ENCODE measurements at regions not wholly inside any gene's neighbourhood (a gene's known extent, or its start where the extent isn't known, plus 50 kb on each side); places are given as distances from the start of the nearest gene placed in this dataset.

DNA sequence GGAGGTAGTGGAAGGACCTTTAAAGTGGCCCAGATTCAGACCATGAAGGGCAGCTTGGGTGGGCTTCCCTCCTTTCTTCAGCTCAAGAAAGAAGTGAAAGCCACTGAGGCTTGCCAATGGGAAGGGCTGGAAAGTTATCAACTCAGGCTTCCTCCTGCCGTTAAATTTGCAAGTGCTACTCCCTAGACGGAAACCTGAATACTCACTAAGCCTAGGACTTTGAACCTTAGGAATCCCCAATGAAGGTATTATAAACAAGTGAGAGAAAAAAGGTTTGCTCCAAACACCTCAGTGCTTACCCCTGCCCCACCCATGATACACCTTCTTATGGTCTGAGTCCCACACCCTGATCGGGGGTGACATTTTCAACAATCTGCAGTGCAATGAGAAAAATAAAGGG lies 396.4 kb downstream of the SHQ1 start:
- H3K9me2 ChIP-seq (ENCODE audit: insufficient read depth) = no peaks in the 10 kb centered on the region
- H3K79me2 ChIP-seq (replicated peaks; ENCODE audit: insufficient read depth) = no peaks in the 10 kb centered on the region
- H3K36me3 ChIP-seq (ENCODE audit: insufficient read depth) = no peaks in the 10 kb centered on the region
- peaks cover 9% of the 10 kb centered on the region; the same call in 1 of the 2 replicates for H3F3A ChIP-seq (replicated peaks; ENCODE audit: low read depth)
- H3K4me2 ChIP-seq = no peak overlapping the region
- DNase-seq (ENCODE audit: low spot score) (no peak), ATAC-seq (no peak)
- H2AFZ ChIP-seq = no peak overlapping the region
- TF ChIP-seq, protein P1, sequence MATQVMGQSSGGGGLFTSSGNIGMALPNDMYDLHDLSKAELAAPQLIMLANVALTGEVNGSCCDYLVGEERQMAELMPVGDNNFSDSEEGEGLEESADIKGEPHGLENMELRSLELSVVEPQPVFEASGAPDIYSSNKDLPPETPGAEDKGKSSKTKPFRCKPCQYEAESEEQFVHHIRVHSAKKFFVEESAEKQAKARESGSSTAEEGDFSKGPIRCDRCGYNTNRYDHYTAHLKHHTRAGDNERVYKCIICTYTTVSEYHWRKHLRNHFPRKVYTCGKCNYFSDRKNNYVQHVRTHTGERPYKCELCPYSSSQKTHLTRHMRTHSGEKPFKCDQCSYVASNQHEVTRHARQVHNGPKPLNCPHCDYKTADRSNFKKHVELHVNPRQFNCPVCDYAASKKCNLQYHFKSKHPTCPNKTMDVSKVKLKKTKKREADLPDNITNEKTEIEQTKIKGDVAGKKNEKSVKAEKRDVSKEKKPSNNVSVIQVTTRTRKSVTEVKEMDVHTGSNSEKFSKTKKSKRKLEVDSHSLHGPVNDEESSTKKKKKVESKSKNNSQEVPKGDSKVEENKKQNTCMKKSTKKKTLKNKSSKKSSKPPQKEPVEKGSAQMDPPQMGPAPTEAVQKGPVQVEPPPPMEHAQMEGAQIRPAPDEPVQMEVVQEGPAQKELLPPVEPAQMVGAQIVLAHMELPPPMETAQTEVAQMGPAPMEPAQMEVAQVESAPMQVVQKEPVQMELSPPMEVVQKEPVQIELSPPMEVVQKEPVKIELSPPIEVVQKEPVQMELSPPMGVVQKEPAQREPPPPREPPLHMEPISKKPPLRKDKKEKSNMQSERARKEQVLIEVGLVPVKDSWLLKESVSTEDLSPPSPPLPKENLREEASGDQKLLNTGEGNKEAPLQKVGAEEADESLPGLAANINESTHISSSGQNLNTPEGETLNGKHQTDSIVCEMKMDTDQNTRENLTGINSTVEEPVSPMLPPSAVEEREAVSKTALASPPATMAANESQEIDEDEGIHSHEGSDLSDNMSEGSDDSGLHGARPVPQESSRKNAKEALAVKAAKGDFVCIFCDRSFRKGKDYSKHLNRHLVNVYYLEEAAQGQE (IDR thresholded peaks at IDR 0.05; ENCODE audit: unreplicated experiment) = no peak
- no peak for TF ChIP-seq EZH2phosphoT487 (IDR thresholded peaks at IDR 0.05; ENCODE audit: unreplicated experiment)
- TF ChIP-seq POLR2AphosphoS5 (IDR thresholded peaks at IDR 0.05; ENCODE audit: low read depth) = no peak
- TF ChIP-seq, protein P2, sequence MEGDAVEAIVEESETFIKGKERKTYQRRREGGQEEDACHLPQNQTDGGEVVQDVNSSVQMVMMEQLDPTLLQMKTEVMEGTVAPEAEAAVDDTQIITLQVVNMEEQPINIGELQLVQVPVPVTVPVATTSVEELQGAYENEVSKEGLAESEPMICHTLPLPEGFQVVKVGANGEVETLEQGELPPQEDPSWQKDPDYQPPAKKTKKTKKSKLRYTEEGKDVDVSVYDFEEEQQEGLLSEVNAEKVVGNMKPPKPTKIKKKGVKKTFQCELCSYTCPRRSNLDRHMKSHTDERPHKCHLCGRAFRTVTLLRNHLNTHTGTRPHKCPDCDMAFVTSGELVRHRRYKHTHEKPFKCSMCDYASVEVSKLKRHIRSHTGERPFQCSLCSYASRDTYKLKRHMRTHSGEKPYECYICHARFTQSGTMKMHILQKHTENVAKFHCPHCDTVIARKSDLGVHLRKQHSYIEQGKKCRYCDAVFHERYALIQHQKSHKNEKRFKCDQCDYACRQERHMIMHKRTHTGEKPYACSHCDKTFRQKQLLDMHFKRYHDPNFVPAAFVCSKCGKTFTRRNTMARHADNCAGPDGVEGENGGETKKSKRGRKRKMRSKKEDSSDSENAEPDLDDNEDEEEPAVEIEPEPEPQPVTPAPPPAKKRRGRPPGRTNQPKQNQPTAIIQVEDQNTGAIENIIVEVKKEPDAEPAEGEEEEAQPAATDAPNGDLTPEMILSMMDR (conservative IDR thresholded peaks at IDR 0.05; ENCODE audit: low read depth in 2 of 2) = no peak
- Mint-ChIP-seq H3K36me3 (ENCODE audit: low read depth) (no peaks in the 10 kb centered on the region; the same call in 2 of the 3 replicates), H3K27ac (no peak overlapping the region), H3K4me1 (peaks cover 12% of the 10 kb centered on the region), H3K9me3 (no peaks in the 10 kb centered on the region), H3K4me3 (no peak overlapping the region), H3K27me3 (ENCODE audit: insufficient read depth, low read depth, poor library complexity) (peaks cover 26% of the 10 kb centered on the region)
- no peaks in the 10 kb centered on the region for H4K20me1 ChIP-seq (replicated peaks; ENCODE audit: insufficient read depth)
- H3K27ac ChIP-seq (ENCODE audit: low read depth) = no peak overlapping the region
- no peak overlapping the region for H3K4me3 ChIP-seq
- H3K27me3 ChIP-seq (ENCODE audit: insufficient read depth) = peaks cover 17% of the 10 kb centered on the region
- peaks cover 7% of the 10 kb centered on the region for H3K4me1 ChIP-seq (ENCODE audit: insufficient read depth)

DNA sequence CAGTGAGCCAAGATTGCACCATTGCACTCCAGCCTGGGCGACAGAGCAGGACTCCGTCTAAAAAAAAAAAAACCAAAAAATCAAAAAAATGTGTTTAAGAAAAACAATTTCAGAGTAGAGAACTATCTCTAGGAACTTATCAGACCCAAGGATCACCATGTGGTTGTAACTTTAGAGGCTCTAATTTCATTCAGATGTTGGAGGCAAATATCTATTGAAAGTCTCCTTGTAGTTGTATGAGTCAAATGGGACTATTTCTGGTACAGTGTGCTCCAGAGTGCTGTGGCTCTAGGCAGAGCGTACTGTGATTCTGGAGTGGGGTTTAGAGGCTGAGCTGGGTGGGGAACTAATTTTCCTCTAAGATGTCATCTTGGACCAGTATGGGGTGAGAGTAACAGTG lies 398.7 kb downstream of the SHQ1 start:
- H3K36me3 Mint-ChIP-seq (ENCODE audit: low read depth) = peaks cover 11% of the 10 kb centered on the region
- no peak for ATAC-seq
- DNase-seq (ENCODE audit: low spot score) = no peak
- TF ChIP-seq POLR2AphosphoS5 (IDR thresholded peaks at IDR 0.05; ENCODE audit: low read depth) (no peak), JUNB (IDR thresholded peaks at IDR 0.05; ENCODE audit: unreplicated experiment) (no peak), NANOG (IDR thresholded peaks at IDR 0.05; ENCODE audit: borderline replicate concordance) (no peak), ZNF331 (CRISPR knock-in tag; IDR thresholded peaks at IDR 0.05; ENCODE audit: low read depth) (no peak), EZH2phosphoT487 (IDR thresholded peaks at IDR 0.05; ENCODE audit: unreplicated experiment) (no peak), STAT1 (IDR thresholded peaks at IDR 0.05; ENCODE audit: unreplicated experiment) (no peak)
- TF ChIP-seq, protein P2 (conservative IDR thresholded peaks at IDR 0.05; ENCODE audit: low read depth in 2 of 2) = no peak
- TF ChIP-seq, protein P3, sequence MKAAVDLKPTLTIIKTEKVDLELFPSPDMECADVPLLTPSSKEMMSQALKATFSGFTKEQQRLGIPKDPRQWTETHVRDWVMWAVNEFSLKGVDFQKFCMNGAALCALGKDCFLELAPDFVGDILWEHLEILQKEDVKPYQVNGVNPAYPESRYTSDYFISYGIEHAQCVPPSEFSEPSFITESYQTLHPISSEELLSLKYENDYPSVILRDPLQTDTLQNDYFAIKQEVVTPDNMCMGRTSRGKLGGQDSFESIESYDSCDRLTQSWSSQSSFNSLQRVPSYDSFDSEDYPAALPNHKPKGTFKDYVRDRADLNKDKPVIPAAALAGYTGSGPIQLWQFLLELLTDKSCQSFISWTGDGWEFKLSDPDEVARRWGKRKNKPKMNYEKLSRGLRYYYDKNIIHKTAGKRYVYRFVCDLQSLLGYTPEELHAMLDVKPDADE (IDR thresholded peaks at IDR 0.05) = no peak

More for the DNA sequence above, 398.7 kb downstream of the SHQ1 start:
- Mint-ChIP-seq H3K9me3 (no peaks in the 10 kb centered on the region), H3K27ac (no peak overlapping the region), H3K27me3 (ENCODE audit: insufficient read depth, low read depth, poor library complexity) (peaks cover 28% of the 10 kb centered on the region), H3K4me3 (no peak overlapping the region), H3K4me1 (peaks cover 22% of the 10 kb centered on the region)
- Histone ChIP-seq H3K27me3 (ENCODE audit: insufficient read depth) (peaks cover 17% of the 10 kb centered on the region), H3K4me1 (ENCODE audit: insufficient read depth) (peaks cover 20% of the 10 kb centered on the region), H3K4me2 (no peak overlapping the region), H3K36me3 (ENCODE audit: insufficient read depth) (no peaks in the 10 kb centered on the region), H4K20me1 (replicated peaks; ENCODE audit: insufficient read depth) (peaks cover 17% of the 10 kb centered on the region), H3F3A (replicated peaks; ENCODE audit: low read depth) (peaks cover 9% of the 10 kb centered on the region; the same call in 1 of the 2 replicates), H3K9me2 (ENCODE audit: insufficient read depth) (no peaks in the 10 kb centered on the region), H3K27ac (ENCODE audit: low read depth) (no peak overlapping the region), H3K79me2 (replicated peaks; ENCODE audit: insufficient read depth) (peaks cover 22% of the 10 kb centered on the region), H3K4me3 (no peak overlapping the region), H2AFZ (no peak overlapping the region)
